ENCODE measurements at regions not wholly inside any gene's neighbourhood (a gene's known extent, or its start where the extent isn't known, plus 50 kb on each side); places are given as distances from the start of the nearest gene placed in this dataset.

DNA sequence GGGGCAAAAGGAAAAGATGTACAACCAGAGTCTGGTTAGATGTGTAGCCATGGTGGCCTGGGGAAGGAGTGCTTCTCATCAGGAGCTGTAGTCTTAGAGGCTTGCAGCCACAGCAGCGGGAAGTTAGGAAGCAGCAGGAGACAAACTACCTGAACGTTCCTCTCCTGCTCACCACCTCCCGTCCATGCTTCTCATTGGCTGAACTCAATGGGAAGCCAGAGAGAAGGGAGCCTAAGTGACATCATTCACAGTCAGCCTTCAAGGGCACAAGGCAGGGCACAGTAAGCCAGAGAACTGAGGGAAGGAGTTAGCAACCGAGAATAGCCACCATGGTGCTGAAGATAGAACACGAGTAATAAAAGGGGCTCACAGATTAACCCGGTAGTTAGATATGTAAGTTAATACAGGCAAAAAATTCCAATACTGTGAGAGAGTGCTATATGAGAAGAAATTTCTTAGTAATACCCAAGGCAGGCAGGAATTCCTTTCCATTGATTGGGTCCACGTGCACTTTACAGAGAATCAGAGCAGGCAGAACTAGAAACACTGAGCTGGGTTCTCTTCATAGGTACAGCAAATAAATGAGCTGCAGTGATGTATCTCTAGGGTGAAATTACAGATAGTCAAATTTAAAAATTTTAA, 391.5 kb upstream of the DACH1 start:
- Mint-ChIP-seq H3K9me3 (ENCODE audit: unreplicated experiment) (no peaks in the 10 kb centered on the region), H3K36me3 (ENCODE audit: insufficient read depth, unreplicated experiment) (no peaks in the 10 kb centered on the region), H3K4me3 (ENCODE audit: unreplicated experiment) (no peak overlapping the region), H3K4me1 (ENCODE audit: low read depth, unreplicated experiment) (no peaks in the 10 kb centered on the region), H3K27me3 (ENCODE audit: insufficient read depth, unreplicated experiment) (peaks cover 8% of the 10 kb centered on the region), H3K27ac (ENCODE audit: unreplicated experiment) (no peak overlapping the region)
- POLR2A ChIA-PET: no interaction called here
- Histone ChIP-seq H3K9me3 (no peaks in the 10 kb centered on the region), H3K27me3 (replicated peaks; ENCODE audit: control insufficient read depth, insufficient read depth, low read length) (no peaks in the 10 kb centered on the region), H3K4me3 (ENCODE audit: low read depth, low read length) (no peak overlapping the region), H3K36me3 (ENCODE audit: control insufficient read depth, insufficient read depth, low read length) (no peaks in the 10 kb centered on the region), H3K4me1 (no peaks in the 10 kb centered on the region)
- TF ChIP-seq, protein P1, sequence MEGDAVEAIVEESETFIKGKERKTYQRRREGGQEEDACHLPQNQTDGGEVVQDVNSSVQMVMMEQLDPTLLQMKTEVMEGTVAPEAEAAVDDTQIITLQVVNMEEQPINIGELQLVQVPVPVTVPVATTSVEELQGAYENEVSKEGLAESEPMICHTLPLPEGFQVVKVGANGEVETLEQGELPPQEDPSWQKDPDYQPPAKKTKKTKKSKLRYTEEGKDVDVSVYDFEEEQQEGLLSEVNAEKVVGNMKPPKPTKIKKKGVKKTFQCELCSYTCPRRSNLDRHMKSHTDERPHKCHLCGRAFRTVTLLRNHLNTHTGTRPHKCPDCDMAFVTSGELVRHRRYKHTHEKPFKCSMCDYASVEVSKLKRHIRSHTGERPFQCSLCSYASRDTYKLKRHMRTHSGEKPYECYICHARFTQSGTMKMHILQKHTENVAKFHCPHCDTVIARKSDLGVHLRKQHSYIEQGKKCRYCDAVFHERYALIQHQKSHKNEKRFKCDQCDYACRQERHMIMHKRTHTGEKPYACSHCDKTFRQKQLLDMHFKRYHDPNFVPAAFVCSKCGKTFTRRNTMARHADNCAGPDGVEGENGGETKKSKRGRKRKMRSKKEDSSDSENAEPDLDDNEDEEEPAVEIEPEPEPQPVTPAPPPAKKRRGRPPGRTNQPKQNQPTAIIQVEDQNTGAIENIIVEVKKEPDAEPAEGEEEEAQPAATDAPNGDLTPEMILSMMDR (IDR thresholded peaks at IDR 0.05; ENCODE audit: insufficient read depth in 1 of 2, low read depth in 1 of 2, low read length in 1 of 2, severe bottlenecking in 1 of 2, unreplicated experiment in 1 of 2): no peak
- DNase-seq: no peak
- BruUV-seq (replicated peaks): no TSS peak
- intact Hi-C loops (cut with micrococcal nuclease; ENCODE audit: unreplicated experiment): no loop called here
- CTCF ChIA-PET: interaction anchor here (0.5 kb wide), 1 partner anchor 9 kb away, joined by 3 read pairs; no protein-coding TSS in a partner anchor

DNA sequence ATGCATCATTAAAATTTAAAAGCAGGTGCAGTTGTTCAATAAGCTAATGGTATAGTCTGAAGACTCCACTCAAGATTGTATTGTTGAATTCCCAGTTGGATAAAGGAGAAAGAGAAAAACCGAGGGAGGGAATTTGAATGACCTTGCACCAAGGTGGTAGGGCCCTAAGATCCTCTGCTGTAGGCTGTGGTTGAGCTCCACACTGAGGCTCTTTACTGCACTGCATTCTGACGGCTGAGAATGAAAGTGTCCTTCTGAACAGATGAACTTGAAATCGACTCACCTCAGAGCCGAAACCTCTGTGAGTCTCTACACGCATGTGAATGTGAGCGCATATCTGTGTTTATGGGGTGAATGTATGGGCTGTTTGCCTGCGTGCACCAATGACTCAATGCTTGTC, 388.9 kb upstream of the DACH1 start:
- Mint-ChIP-seq H3K27ac (ENCODE audit: unreplicated experiment) (no peak overlapping the region), H3K4me3 (ENCODE audit: unreplicated experiment) (no peak overlapping the region), H3K9me3 (ENCODE audit: unreplicated experiment) (no peaks in the 10 kb centered on the region), H3K36me3 (ENCODE audit: insufficient read depth, unreplicated experiment) (no peaks in the 10 kb centered on the region), H3K4me1 (ENCODE audit: low read depth, unreplicated experiment) (no peaks in the 10 kb centered on the region), H3K27me3 (ENCODE audit: insufficient read depth, unreplicated experiment) (peaks cover 13% of the 10 kb centered on the region)
- Histone ChIP-seq H3K27me3 (replicated peaks; ENCODE audit: control insufficient read depth, insufficient read depth, low read length) (no peaks in the 10 kb centered on the region), H3K36me3 (ENCODE audit: control insufficient read depth, insufficient read depth, low read length) (no peaks in the 10 kb centered on the region), H3K4me3 (ENCODE audit: low read depth, low read length) (no peak overlapping the region), H3K4me1 (no peaks in the 10 kb centered on the region), H3K9me3 (no peaks in the 10 kb centered on the region)
- peak; percentile 30 to 46 for DNase-seq
- intact Hi-C loops (cut with micrococcal nuclease; ENCODE audit: unreplicated experiment): no loop called here
- ChIA-PET CTCF (interaction anchor here (0.6 kb wide), 1 partner anchor 308 kb away, joined by 3 read pairs; no protein-coding TSS in a partner anchor), POLR2A (no interaction called here)
- no TSS peak for BruUV-seq (replicated peaks)
- TF ChIP-seq, protein P1 (IDR thresholded peaks at IDR 0.05; ENCODE audit: insufficient read depth in 1 of 2, low read depth in 1 of 2, low read length in 1 of 2, severe bottlenecking in 1 of 2, unreplicated experiment in 1 of 2): peak; percentile 31 to 42

DNA sequence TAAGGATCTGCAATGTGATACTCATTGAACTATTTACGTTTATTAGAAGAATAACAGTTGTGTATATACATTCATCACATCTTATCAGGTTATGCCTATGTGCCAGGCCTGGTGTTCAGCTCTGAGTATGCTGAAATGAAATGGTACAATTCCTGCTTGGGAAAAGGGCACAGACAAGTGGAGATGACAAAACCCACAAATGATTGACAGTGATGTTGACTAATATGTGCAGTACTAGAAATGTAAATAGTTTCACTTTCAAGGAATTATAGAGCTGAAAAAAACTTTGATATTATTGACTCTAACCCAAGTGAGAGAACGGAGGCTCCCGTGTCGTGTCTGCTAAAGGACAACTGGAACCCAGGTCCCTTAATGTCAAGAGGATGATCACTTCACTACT, 386.8 kb upstream of the DACH1 start:
- no peak overlapping the region for H3K27ac Mint-ChIP-seq (ENCODE audit: unreplicated experiment)
- ChIA-PET CTCF (interaction anchor here (0.6 kb wide), 1 partner anchor 1453 kb away, joined by 5 read pairs; no protein-coding TSS in a partner anchor), POLR2A (no interaction called here)
- TF ChIP-seq, protein P1 (IDR thresholded peaks at IDR 0.05; ENCODE audit: insufficient read depth in 1 of 2, low read depth in 1 of 2, low read length in 1 of 2, severe bottlenecking in 1 of 2, unreplicated experiment in 1 of 2): no peak
- Histone ChIP-seq H3K36me3 (ENCODE audit: control insufficient read depth, insufficient read depth, low read length) (no peaks in the 10 kb centered on the region), H3K9me3 (no peaks in the 10 kb centered on the region), H3K27me3 (replicated peaks; ENCODE audit: control insufficient read depth, insufficient read depth, low read length) (no peaks in the 10 kb centered on the region; the same call in 1 of the 2 replicates), H3K4me3 (ENCODE audit: low read depth, low read length) (no peak overlapping the region), H3K4me1 (no peaks in the 10 kb centered on the region)
- no TSS peak for BruUV-seq (replicated peaks)
- no peak overlapping the region for H3K4me3 Mint-ChIP-seq (ENCODE audit: unreplicated experiment)
- H3K36me3 Mint-ChIP-seq (ENCODE audit: insufficient read depth, unreplicated experiment): no peaks in the 10 kb centered on the region
- intact Hi-C loops (cut with micrococcal nuclease; ENCODE audit: unreplicated experiment): no loop called here
- peaks cover 13% of the 10 kb centered on the region for H3K27me3 Mint-ChIP-seq (ENCODE audit: insufficient read depth, unreplicated experiment)
- H3K9me3 Mint-ChIP-seq (ENCODE audit: unreplicated experiment): no peaks in the 10 kb centered on the region
- H3K4me1 Mint-ChIP-seq (ENCODE audit: low read depth, unreplicated experiment): no peaks in the 10 kb centered on the region
- DNase-seq: no peak
